ENCODE measurements at regions not wholly inside any gene's neighbourhood (a gene's known extent, or its start where the extent isn't known, plus 50 kb on each side); places are given as distances from the start of the nearest gene placed in this dataset.

DNA sequence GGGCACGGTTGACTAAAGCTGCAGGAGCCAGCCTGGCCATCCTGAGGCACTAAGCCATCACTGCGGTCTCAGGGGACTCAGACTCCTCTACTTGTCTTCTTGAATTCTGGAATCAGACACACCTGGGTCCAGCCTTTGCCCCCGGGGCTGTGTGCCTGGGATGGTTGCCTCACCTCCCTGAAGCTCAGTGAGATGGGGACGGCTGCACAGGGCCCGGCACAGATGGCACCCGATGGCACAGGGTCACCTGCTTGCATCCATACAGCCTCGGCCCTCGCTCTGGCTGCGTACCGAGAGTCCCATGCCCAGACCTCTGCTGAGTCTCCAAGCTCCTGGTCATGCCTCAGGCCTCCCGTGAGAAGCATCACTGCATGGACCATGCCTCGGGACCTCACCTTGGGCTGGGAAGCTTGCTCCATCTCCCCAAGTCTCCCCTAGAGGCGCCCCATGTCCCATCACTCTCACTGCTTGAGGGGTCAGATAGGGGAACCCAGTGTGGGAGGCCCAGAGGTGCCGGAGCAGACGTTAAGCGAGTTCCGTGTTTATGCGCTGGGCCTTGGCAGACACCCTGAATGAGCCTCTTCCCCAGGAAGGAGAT is 316.3 kb downstream of the SEC14L1 start:
- intact Hi-C loops (cut with micrococcal nuclease), result no loop called here
- Histone ChIP-seq H3F3A (ENCODE audit: low read length, unreplicated experiment) (no peaks in the 10 kb centered on the region), H3K4me3 (ENCODE audit: low read length) (no peak overlapping the region), H3K9me2 (replicated peaks; ENCODE audit: low read length) (no peaks in the 10 kb centered on the region), H3K27ac (ENCODE audit: low read length) (no peak overlapping the region), H3K79me2 (ENCODE audit: low read length) (peaks cover 77% of the 10 kb centered on the region), H4K20me1 (ENCODE audit: low read length) (peaks cover 27% of the 10 kb centered on the region; the same call in 1 of the 2 replicates), H3K4me1 (ENCODE audit: insufficient read depth, low read length) (no peaks in the 10 kb centered on the region), H2AFZ (ENCODE audit: low read length) (no peak overlapping the region), H3K4me2 (ENCODE audit: low read length) (no peak overlapping the region), H3K27me3 (ENCODE audit: low read length) (no peaks in the 10 kb centered on the region), H3K9me3 (ENCODE audit: low read length) (no peaks in the 10 kb centered on the region), H3K9ac (ENCODE audit: low read length) (no peak overlapping the region), H3K36me3 (ENCODE audit: low read depth, low read length) (0 out of 2 replicates have a peak, but pooled peaks cover 8% of the 10 kb centered on the region)
- BruUV-seq (replicated peaks), result no TSS peak
- no peak for ATAC-seq
- DNase-seq, result no peak
- ChIA-PET CTCF (no interaction called here), POLR2A (ENCODE audit: unreplicated experiment) (no interaction called here)
- TF ChIP-seq, protein P1, sequence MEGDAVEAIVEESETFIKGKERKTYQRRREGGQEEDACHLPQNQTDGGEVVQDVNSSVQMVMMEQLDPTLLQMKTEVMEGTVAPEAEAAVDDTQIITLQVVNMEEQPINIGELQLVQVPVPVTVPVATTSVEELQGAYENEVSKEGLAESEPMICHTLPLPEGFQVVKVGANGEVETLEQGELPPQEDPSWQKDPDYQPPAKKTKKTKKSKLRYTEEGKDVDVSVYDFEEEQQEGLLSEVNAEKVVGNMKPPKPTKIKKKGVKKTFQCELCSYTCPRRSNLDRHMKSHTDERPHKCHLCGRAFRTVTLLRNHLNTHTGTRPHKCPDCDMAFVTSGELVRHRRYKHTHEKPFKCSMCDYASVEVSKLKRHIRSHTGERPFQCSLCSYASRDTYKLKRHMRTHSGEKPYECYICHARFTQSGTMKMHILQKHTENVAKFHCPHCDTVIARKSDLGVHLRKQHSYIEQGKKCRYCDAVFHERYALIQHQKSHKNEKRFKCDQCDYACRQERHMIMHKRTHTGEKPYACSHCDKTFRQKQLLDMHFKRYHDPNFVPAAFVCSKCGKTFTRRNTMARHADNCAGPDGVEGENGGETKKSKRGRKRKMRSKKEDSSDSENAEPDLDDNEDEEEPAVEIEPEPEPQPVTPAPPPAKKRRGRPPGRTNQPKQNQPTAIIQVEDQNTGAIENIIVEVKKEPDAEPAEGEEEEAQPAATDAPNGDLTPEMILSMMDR (conservative IDR thresholded peaks at IDR 0.05; ENCODE audit: low read depth, low read length), result no peak
- TF ChIP-seq EZH2phosphoT487 (IDR thresholded peaks at IDR 0.05; ENCODE audit: borderline replicate concordance, low read length) (no peak), EZH2 (IDR thresholded peaks at IDR 0.05; ENCODE audit: low read length, unreplicated experiment) (no peak)

DNA sequence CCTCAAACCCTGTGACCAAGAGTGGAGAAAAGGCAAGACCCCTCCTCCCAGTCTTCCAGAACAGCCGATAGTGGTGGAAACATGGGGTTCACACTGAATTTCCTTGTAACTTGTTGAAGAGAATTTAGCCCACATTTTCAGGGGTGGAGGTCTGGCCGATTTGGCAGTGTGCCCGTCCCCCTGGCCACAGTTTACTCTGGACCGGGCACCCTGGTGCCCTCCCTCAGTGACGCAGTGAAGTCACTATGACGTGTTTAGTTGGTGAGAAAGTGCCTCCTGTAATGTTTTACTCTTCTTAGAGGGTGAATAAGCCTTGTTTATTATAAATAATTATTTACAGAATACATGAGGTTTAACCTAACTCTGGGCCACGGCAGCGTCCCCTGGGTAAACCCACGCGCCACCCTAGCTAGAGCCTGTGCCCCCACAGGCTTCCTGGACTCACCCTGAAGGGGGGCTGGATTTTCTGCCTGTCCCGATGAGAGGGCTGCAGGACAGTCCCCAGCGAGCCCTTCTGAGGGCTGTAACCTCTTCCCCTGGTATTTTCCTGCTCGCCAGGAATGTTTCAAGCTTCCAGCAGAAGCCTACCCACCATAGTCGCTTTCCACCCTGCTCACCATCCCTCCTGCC is 316.9 kb downstream of the SEC14L1 start:
- ChIA-PET POLR2A (ENCODE audit: unreplicated experiment) (no interaction called here), CTCF (no interaction called here)
- Histone ChIP-seq H3K4me2 (ENCODE audit: low read length) (no peak overlapping the region), H3K9me3 (ENCODE audit: low read length) (no peaks in the 10 kb centered on the region), H3K9ac (ENCODE audit: low read length) (no peak overlapping the region), H3K36me3 (ENCODE audit: low read depth, low read length) (0 out of 2 replicates have a peak, but pooled peaks cover 8% of the 10 kb centered on the region), H3K4me3 (ENCODE audit: low read length) (no peak overlapping the region), H4K20me1 (ENCODE audit: low read length) (peaks cover 20% of the 10 kb centered on the region; the same call in 1 of the 2 replicates), H3K27ac (ENCODE audit: low read length) (no peak overlapping the region), H3F3A (ENCODE audit: low read length, unreplicated experiment) (no peaks in the 10 kb centered on the region), H3K79me2 (ENCODE audit: low read length) (peaks cover 73% of the 10 kb centered on the region), H3K9me2 (replicated peaks; ENCODE audit: low read length) (no peaks in the 10 kb centered on the region), H3K27me3 (ENCODE audit: low read length) (no peaks in the 10 kb centered on the region), H3K4me1 (ENCODE audit: insufficient read depth, low read length) (no peaks in the 10 kb centered on the region), H2AFZ (ENCODE audit: low read length) (no peak overlapping the region)
- ATAC-seq, result no peak
- intact Hi-C loops (cut with micrococcal nuclease), result no loop called here
- BruUV-seq (replicated peaks), result no TSS peak
- no peak for DNase-seq
- TF ChIP-seq, protein P1 (conservative IDR thresholded peaks at IDR 0.05; ENCODE audit: low read depth, low read length), result no peak
- TF ChIP-seq EZH2 (IDR thresholded peaks at IDR 0.05; ENCODE audit: low read length, unreplicated experiment) (no peak), EZH2phosphoT487 (IDR thresholded peaks at IDR 0.05; ENCODE audit: borderline replicate concordance, low read length) (no peak)

Measured in PC-3 (cell line).